Keratinocyte (primary cell): ENCODE measurements at regions not wholly inside any gene's neighbourhood (a gene's known extent, or its start where the extent isn't known, plus 50 kb on each side); places are given as distances from the start of the nearest gene placed in this dataset.
"Not testable (repeated sequence)": the region's sequence is repeated elsewhere in the genome, so short reads cannot be mapped to it uniquely, and the experiment has no call there.

Experiments
- EZH2 ChIP-seq: IDR thresholded peaks from one replicate; pipeline ENCODE4 v1.6.1; 2012; ENCODE audit warnings: inconsistent platforms, mild to moderate bottlenecking, low read length, moderate library complexity
- TF ChIP-seq, protein P1 (sequence below), 3 experiments: IDR thresholded peaks in 1 of 3; conservative IDR thresholded peaks in 1 of 3; optimal IDR thresholded peaks in 1 of 3; 2 replicates in 2 of 3; 3 replicates in 1 of 3; pipeline versions ENCODE3 to v1.5.1; 2011; ENCODE audit warnings: low read length in 3 of 3, mild to moderate bottlenecking in 3 of 3, moderate library complexity in 2 of 3, control low read depth in 1 of 3, inconsistent platforms in 1 of 3; ENCODE audit not compliant: insufficient read depth in 2 of 3; ENCODE audit errors: extremely low read depth in 1 of 3

DNA sequence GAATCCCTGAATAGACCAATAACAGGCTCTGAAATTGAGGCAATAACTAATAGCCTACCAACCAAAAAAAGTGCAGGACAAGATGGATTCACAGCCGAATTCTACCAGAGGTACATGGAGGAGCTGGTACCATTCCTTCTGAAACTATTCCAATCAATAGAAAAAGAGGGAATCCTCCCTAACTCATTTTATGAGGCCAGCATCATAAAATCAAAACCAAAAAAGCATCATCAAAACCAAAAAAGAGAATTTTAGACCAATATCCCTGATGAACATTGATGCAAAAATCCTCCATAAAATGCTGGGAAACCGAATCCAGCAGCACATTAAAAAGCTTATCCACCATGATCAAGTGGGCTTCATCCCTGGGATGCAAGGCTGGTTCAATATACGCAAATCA is 246.2 kb upstream of the THUMPD2 start:
- TF ChIP-seq, protein P1, sequence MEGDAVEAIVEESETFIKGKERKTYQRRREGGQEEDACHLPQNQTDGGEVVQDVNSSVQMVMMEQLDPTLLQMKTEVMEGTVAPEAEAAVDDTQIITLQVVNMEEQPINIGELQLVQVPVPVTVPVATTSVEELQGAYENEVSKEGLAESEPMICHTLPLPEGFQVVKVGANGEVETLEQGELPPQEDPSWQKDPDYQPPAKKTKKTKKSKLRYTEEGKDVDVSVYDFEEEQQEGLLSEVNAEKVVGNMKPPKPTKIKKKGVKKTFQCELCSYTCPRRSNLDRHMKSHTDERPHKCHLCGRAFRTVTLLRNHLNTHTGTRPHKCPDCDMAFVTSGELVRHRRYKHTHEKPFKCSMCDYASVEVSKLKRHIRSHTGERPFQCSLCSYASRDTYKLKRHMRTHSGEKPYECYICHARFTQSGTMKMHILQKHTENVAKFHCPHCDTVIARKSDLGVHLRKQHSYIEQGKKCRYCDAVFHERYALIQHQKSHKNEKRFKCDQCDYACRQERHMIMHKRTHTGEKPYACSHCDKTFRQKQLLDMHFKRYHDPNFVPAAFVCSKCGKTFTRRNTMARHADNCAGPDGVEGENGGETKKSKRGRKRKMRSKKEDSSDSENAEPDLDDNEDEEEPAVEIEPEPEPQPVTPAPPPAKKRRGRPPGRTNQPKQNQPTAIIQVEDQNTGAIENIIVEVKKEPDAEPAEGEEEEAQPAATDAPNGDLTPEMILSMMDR (optimal IDR thresholded peaks at IDR 0.05 in 1 of 3, IDR thresholded peaks at IDR 0.05 in 1 of 3, conservative IDR thresholded peaks at IDR 0.05 in 1 of 3; ENCODE audit: extremely low read depth in 1 of 3, insufficient read depth in 2 of 3, low read length in 3 of 3) = not testable (repeated sequence)
- not testable (repeated sequence) for TF ChIP-seq EZH2
